Transverse colon (tissue), 4 donors: ENCODE measurements at regions not wholly inside any gene's neighbourhood (a gene's known extent, or its start where the extent isn't known, plus 50 kb on each side); places are given as distances from the start of the nearest gene placed in this dataset.

Experiments used
- DNase-seq: peaks from one replicate; pipeline ENCODE4 v3.0.0-alpha.2; 2019
- H3K27ac ChIP-seq, 4 donors: fragments of 200-600 bp; sonication (generic); 2 replicates each; pipeline ENCODE4 v1.5.1; 2016 to 2018; ENCODE audit warnings: inconsistent platforms in 4 of 4
- H3K27me3 ChIP-seq: fragments of 200-600 bp; sonication (generic); 2 replicates; pipeline ENCODE4 v1.5.1; 2017; ENCODE audit warnings: inconsistent platforms
- H3K36me3 ChIP-seq, 4 donors: fragments of 200-600 bp; sonication (generic); 2 replicates each; pipeline ENCODE4 v1.5.1; 2017 to 2019; ENCODE audit warnings: inconsistent platforms in 4 of 4
- H3K4me1 ChIP-seq, 4 donors: fragments of 200-600 bp; sonication (generic); 2 replicates each; pipeline ENCODE4 v1.5.1; 2017 to 2020; ENCODE audit warnings: inconsistent platforms in 4 of 4
- H3K4me3 ChIP-seq, 4 donors: fragments of 200-600 bp; sonication (generic); 1 replicate in 1 of 4; 2 replicates in 3 of 4; pipeline versions ENCODE4 v1.5.1 to v1.6.1; 2017 to 2019; ENCODE audit warnings: inconsistent platforms in 4 of 4
- H3K9me3 ChIP-seq, 2 donors: fragments of 200-600 bp; sonication (generic); 2 replicates each; pipeline ENCODE4 v1.5.1; 2017 to 2019; ENCODE audit warnings: inconsistent platforms in 2 of 2
- CTCF ChIP-seq, 5 experiments: fragments of 200-600 bp in 3 of 5; fragments of 450-650 bp in 2 of 5; sonication (generic) in 3 of 5; IDR thresholded peaks; 1 replicate in 2 of 5; 2 replicates in 3 of 5; pipeline ENCODE4 v1.5.1; 2016 to 2017; ENCODE audit warnings: antibody characterized with exemption in 5 of 5, inconsistent platforms in 3 of 5, mild to moderate bottlenecking in 2 of 5, moderate library complexity in 1 of 5
- EP300 ChIP-seq: sonication (generic); formaldehyde crosslinking; IDR thresholded peaks from one replicate; pipeline ENCODE4 v1.6.1; 2017; ENCODE audit warnings: antibody characterized with exemption, low read depth
- POLR2A ChIP-seq: fragments of 450-650 bp; IDR thresholded peaks from one replicate; pipeline ENCODE4 v1.6.1; 2016; ENCODE audit warnings: antibody characterized with exemption, mild to moderate bottlenecking, moderate library complexity
- POLR2AphosphoS5 ChIP-seq, 3 donors: sonication (generic); formaldehyde crosslinking; IDR thresholded peaks; one replicate each; pipeline ENCODE4 v1.6.1; 2016; ENCODE audit warnings: antibody characterized with exemption in 3 of 3
- WGBS, 2 donors: methylation state at CpG; one replicate each; pipeline ENCODE4 v1.1.5; 2018; ENCODE audit warnings: low coverage in 1 of 2; 5-methylcytosine and 5-hydroxymethylcytosine counted together
- in situ Hi-C, 4 donors: fragments of 200-750 bp; cut with MboI; loops; one replicate each; pipeline versions ENCODE4 v1.15.0 to v1.15.1; 2017; ENCODE audit warnings: low sequenced_read_pairs in 3 of 4, low pct_ligation_motif_present in 1 of 4, low pct_unique_long_range_greater_than_20kb in 1 of 4
- intact Hi-C: fragments of 100-400 bp; cut with DNase I; formaldehyde crosslinking; loops from one replicate; pipeline ENCODE4 v1.15.1; 2023; ENCODE audit warnings: low total_unique reads

- intact Hi-C loops = no loop called here
- no peak for DNase-seq
- 70 to 80% methylated on average over 2 to 4 of the region's 4 CpGs for WGBS, 2 donors
- peaks cover 11% of the 10 kb centered on the region for H3K27me3 ChIP-seq
- H3K9me3 ChIP-seq = no peaks in the 10 kb centered on the region
- no peaks in the 10 kb centered on the region for H3K36me3 ChIP-seq
- TF ChIP-seq POLR2AphosphoS5 (IDR thresholded peaks at IDR 0.05) (no peak), POLR2A (no peak), CTCF (IDR thresholded peaks at IDR 0.05) (no peak), EP300 (no peak)
- H3K4me1 ChIP-seq = no peaks in the 10 kb centered on the region
- H3K27ac ChIP-seq = no peak overlapping the region
- in situ Hi-C loops = no loop called here
- no peak overlapping the region for H3K4me3 ChIP-seq
These were observed 110.0 kb upstream of the TEX51 start for GRCh38 chr2:126788652-126789051.

GRCh38 chr2:126790987-126791780 is 107.5 kb upstream of the TEX51 start:
- Histone ChIP-seq H3K4me3 (no peak overlapping the region), H3K36me3 (no peaks in the 10 kb centered on the region), H3K27me3 (peaks cover 11% of the 10 kb centered on the region), H3K27ac (no peak overlapping the region), H3K9me3 (no peaks in the 10 kb centered on the region), H3K4me1 (no peaks in the 10 kb centered on the region)
- intact Hi-C loops (no loop called here), in situ Hi-C loops (no loop called here)
- TF ChIP-seq POLR2A = no peak
- no peak for TF ChIP-seq EP300
- TF ChIP-seq CTCF (IDR thresholded peaks at IDR 0.05) = no peak
- no peak for DNase-seq
- WGBS, 2 donors = 60 to 82% methylated on average over 1 to 18 of the region's 18 CpGs

GRCh38 chr2:126792186-126792585 is 106.5 kb upstream of the TEX51 start:
- Histone ChIP-seq H3K27me3 (peaks cover 11% of the 10 kb centered on the region), H3K36me3 (no peaks in the 10 kb centered on the region), H3K4me1 (no peaks in the 10 kb centered on the region), H3K27ac (no peak overlapping the region), H3K4me3 (no peak overlapping the region), H3K9me3 (no peaks in the 10 kb centered on the region)
- TF ChIP-seq POLR2A (no peak), POLR2AphosphoS5 (IDR thresholded peaks at IDR 0.05) (no peak), EP300 (no peak), CTCF (IDR thresholded peaks at IDR 0.05) (no peak)
- DNase-seq = no peak
- 72% methylated on average over 5 of the region's 5 CpGs; no CpG with 5 or more reads in 1 of the 2 donors for WGBS, 2 donors
- intact Hi-C loops (no loop called here), in situ Hi-C loops (no loop called here)

GRCh38 chr2:126792993-126793392 is 105.7 kb upstream of the TEX51 start:
- Histone ChIP-seq H3K9me3 (no peaks in the 10 kb centered on the region), H3K4me3 (no peak overlapping the region), H3K27ac (no peak overlapping the region), H3K36me3 (no peaks in the 10 kb centered on the region), H3K27me3 (peaks cover 11% of the 10 kb centered on the region), H3K4me1 (no peaks in the 10 kb centered on the region)
- in situ Hi-C loops (no loop called here), intact Hi-C loops (no loop called here)
- TF ChIP-seq POLR2A (no peak), EP300 (no peak), POLR2AphosphoS5 (IDR thresholded peaks at IDR 0.05) (no peak), CTCF (IDR thresholded peaks at IDR 0.05) (no peak)
- no peak for DNase-seq
- WGBS, 2 donors = 87% methylated on average over 4 of the region's 4 CpGs; no CpG with 5 or more reads in 1 of the 2 donors
